MM.1S (cell line): ENCODE measurements at regions not wholly inside any gene's neighbourhood (a gene's known extent, or its start where the extent isn't known, plus 50 kb on each side); places are given as distances from the start of the nearest gene placed in this dataset.

Source experiments
- DNase-seq: peaks from one replicate; pipeline ENCODE4 v3.0.0-alpha.2; 2015
- H2AFZ ChIP-seq: fragments of 300-600 bp; sonication (generic); 2 replicates; pipeline ENCODE4 v1.6.0; 2016; ENCODE audit warnings: antibody characterized with exemption, low read length
- H3F3A ChIP-seq: fragments of 300-600 bp; sonication (generic); 2 replicates; pipeline ENCODE4 v1.6.1; 2016; ENCODE audit warnings: mild to moderate bottlenecking, antibody characterized with exemption, low read length, moderate library complexity, mixed read lengths; ENCODE audit not compliant: insufficient read depth
- H3K27ac ChIP-seq: fragments of 300-600 bp; sonication (generic); 2 replicates; pipeline ENCODE4 v1.5.1; 2016; ENCODE audit warnings: mild to moderate bottlenecking, low read length
- H3K27me3 ChIP-seq: fragments of 300-600 bp; sonication (generic); replicated peaks from 2 replicates; pipeline ENCODE4 v1.6.0; 2016; ENCODE audit warnings: low read length; ENCODE audit not compliant: insufficient read depth
- H3K36me3 ChIP-seq: fragments of 300-600 bp; sonication (generic); replicated peaks from 2 replicates; pipeline ENCODE4 v1.6.1; 2016; ENCODE audit warnings: mild to moderate bottlenecking, low read length, mixed read lengths; ENCODE audit not compliant: insufficient read depth
- H3K4me1 ChIP-seq: fragments of 300-600 bp; sonication (generic); 2 replicates; pipeline ENCODE4 v1.6.1; 2016; ENCODE audit warnings: low read length, mixed read lengths
- H3K4me2 ChIP-seq: fragments of 300-600 bp; sonication (generic); 2 replicates; pipeline ENCODE4 v1.6.0; 2016; ENCODE audit warnings: low read depth, low read length
- H3K4me3 ChIP-seq: fragments of 300-600 bp; sonication (generic); 2 replicates; pipeline ENCODE4 v1.5.1; 2016; ENCODE audit warnings: low read length, mixed read lengths
- H3K79me2 ChIP-seq: fragments of 300-600 bp; sonication (generic); 2 replicates; pipeline ENCODE4 v1.6.1; 2016; ENCODE audit warnings: mixed run types, low read length, mixed read lengths
- H3K9ac ChIP-seq: fragments of 300-600 bp; sonication (generic); 2 replicates; pipeline ENCODE4 v1.6.1; 2016; ENCODE audit warnings: low read length, mixed read lengths
- H3K9me2 ChIP-seq: fragments of 300-600 bp; sonication (generic); replicated peaks from 2 replicates; pipeline ENCODE4 v1.6.1; 2016; ENCODE audit warnings: mild to moderate bottlenecking, low read length, mixed read lengths; ENCODE audit not compliant: insufficient read depth
- H3K9me3 ChIP-seq: fragments of 300-600 bp; sonication (generic); replicated peaks from 2 replicates; pipeline ENCODE4 v1.6.1; 2016; ENCODE audit warnings: mild to moderate bottlenecking, low read length, mixed read lengths; ENCODE audit not compliant: insufficient read depth
- H4K20me1 ChIP-seq: fragments of 300-600 bp; sonication (generic); 2 replicates; pipeline ENCODE4 v1.6.1; 2016; ENCODE audit warnings: mild to moderate bottlenecking, low read length, moderate library complexity, mixed read lengths; ENCODE audit not compliant: insufficient read depth
- EZH2 ChIP-seq: fragments of 300-600 bp; sonication (generic); optimal IDR thresholded peaks from 2 replicates; pipeline ENCODE3; 2017; ENCODE audit warnings: low read depth, mild to moderate bottlenecking, antibody characterized with exemption, low read length, mixed read lengths
- EZH2phosphoT487 ChIP-seq: fragments of 300-600 bp; sonication (generic); IDR thresholded peaks from 2 replicates; pipeline ENCODE4 v1.6.1; 2018; ENCODE audit warnings: antibody characterized with exemption, low read length
- TF ChIP-seq, protein P1 (sequence below): fragments of 300-600 bp; sonication (generic); IDR thresholded peaks from 2 replicates; pipeline ENCODE4 v1.5.1; 2016; ENCODE audit warnings: antibody characterized with exemption, low read length, mixed read lengths

DNA sequence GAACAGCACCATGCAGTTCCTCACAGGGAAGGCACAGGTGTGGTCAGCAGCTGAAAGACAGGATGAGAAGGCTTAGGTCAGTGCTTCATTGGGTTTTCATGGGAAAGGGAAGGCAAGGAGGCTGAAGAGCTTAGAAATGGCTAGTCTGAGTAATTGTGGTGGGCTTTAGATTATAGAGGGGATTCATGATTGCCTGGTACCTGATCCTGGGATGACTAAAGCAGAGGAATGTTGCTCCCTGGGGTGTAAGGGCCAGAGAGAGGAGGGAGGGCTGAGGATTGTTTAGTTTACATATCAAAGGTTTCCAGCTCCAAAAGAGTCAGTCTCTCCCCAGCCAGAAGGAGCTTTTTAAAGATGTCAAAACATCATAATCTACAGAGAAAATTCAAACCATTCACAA lies 396.3 kb upstream of the POM121L12 start:
- no peak for TF ChIP-seq EZH2
- TF ChIP-seq, protein P1, sequence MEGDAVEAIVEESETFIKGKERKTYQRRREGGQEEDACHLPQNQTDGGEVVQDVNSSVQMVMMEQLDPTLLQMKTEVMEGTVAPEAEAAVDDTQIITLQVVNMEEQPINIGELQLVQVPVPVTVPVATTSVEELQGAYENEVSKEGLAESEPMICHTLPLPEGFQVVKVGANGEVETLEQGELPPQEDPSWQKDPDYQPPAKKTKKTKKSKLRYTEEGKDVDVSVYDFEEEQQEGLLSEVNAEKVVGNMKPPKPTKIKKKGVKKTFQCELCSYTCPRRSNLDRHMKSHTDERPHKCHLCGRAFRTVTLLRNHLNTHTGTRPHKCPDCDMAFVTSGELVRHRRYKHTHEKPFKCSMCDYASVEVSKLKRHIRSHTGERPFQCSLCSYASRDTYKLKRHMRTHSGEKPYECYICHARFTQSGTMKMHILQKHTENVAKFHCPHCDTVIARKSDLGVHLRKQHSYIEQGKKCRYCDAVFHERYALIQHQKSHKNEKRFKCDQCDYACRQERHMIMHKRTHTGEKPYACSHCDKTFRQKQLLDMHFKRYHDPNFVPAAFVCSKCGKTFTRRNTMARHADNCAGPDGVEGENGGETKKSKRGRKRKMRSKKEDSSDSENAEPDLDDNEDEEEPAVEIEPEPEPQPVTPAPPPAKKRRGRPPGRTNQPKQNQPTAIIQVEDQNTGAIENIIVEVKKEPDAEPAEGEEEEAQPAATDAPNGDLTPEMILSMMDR = no peak
- no peak for TF ChIP-seq EZH2phosphoT487
- Histone ChIP-seq H3F3A (no peaks in the 10 kb centered on the region), H4K20me1 (no peaks in the 10 kb centered on the region), H3K4me1 (no peaks in the 10 kb centered on the region), H3K9me3 (no peaks in the 10 kb centered on the region), H3K36me3 (no peaks in the 10 kb centered on the region), H3K4me2 (no peak overlapping the region), H3K79me2 (no peaks in the 10 kb centered on the region), H3K9ac (no peak overlapping the region), H3K27ac (no peak overlapping the region), H3K9me2 (no peaks in the 10 kb centered on the region), H2AFZ (no peak overlapping the region), H3K27me3 (no peaks in the 10 kb centered on the region), H3K4me3 (no peak overlapping the region)
- DNase-seq = no peak

DNA sequence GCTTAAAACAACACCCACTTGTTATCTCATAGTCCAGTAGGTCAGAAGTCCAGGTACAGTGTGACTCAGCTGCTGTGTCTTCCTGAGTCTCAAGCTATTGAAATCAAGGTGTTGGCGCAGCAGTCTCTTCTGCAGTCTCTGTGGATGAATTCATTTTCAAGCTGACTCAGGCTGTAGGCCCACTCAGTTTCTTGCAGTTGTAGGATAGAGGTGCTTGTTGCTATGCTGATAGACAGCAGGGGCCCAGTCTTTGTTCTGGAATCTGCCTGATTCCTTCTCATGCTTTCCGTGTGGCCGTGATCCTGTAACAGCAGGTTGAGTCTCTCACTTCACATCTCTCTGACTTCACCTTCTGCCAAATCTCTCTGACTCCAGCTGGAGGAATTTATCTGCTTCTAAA lies 400.4 kb upstream of the POM121L12 start:
- Histone ChIP-seq H3K4me1 (no peaks in the 10 kb centered on the region), H3K79me2 (no peaks in the 10 kb centered on the region), H3K9ac (no peak overlapping the region), H3K4me2 (no peak overlapping the region), H3K9me2 (no peaks in the 10 kb centered on the region), H3K36me3 (no peaks in the 10 kb centered on the region), H3K27me3 (no peaks in the 10 kb centered on the region), H2AFZ (no peak overlapping the region), H4K20me1 (no peaks in the 10 kb centered on the region), H3F3A (no peaks in the 10 kb centered on the region), H3K4me3 (no peak overlapping the region), H3K27ac (no peak overlapping the region), H3K9me3 (no peaks in the 10 kb centered on the region)
- TF ChIP-seq EZH2 = no peak
- TF ChIP-seq EZH2phosphoT487 = no peak
- TF ChIP-seq, protein P1 = no peak
- no peak for DNase-seq

- no peaks in the 10 kb centered on the region for H3K9me2 ChIP-seq
- H3K79me2 ChIP-seq = no peaks in the 10 kb centered on the region
- H3F3A ChIP-seq = no peaks in the 10 kb centered on the region
- H3K4me2 ChIP-seq = no peak overlapping the region
- TF ChIP-seq, protein P1 = no peak
- TF ChIP-seq EZH2 (no peak), EZH2phosphoT487 (no peak)
- no peak overlapping the region for H2AFZ ChIP-seq
- no peak overlapping the region for H3K4me3 ChIP-seq
- H3K27ac ChIP-seq = no peak overlapping the region
- no peaks in the 10 kb centered on the region for H4K20me1 ChIP-seq
- no peaks in the 10 kb centered on the region for H3K27me3 ChIP-seq
- H3K36me3 ChIP-seq = no peaks in the 10 kb centered on the region
- no peaks in the 10 kb centered on the region for H3K9me3 ChIP-seq
- DNase-seq = no peak
- H3K9ac ChIP-seq = no peak overlapping the region
- no peaks in the 10 kb centered on the region for H3K4me1 ChIP-seq
Observed at GRCh38 chr7:52620849-52621248, 414.6 kb upstream of the POM121L12 start.
